ENCODE measurements at regions not wholly inside any gene's neighbourhood (a gene's known extent, or its start where the extent isn't known, plus 50 kb on each side); places are given as distances from the start of the nearest gene placed in this dataset.

- no peak for TF ChIP-seq CTCF (IDR thresholded peaks at IDR 0.05)
- TF ChIP-seq POLR2A (IDR thresholded peaks at IDR 0.05): no peak
Observed at GRCh38 chr12:67525617-67525884, 123.0 kb upstream of the DYRK2 start.

Data from stomach (tissue), 4 donors.